Activated CD4-positive, alpha-beta T cell treated with anti-CD3 and anti-CD28 coated beads for 36 hours (primary cell): ENCODE measurements at regions not wholly inside any gene's neighbourhood (a gene's known extent, or its start where the extent isn't known, plus 50 kb on each side); places are given as distances from the start of the nearest gene placed in this dataset.

Experiments used
- ATAC-seq: fragments of 200-7000 bp; cut with Tn5 transposase; one replicate; pipeline ENCODE4 v1.10.0; 2021; ENCODE audit warnings: mild to moderate bottlenecking, moderate library complexity
- CTCF ChIA-PET: fragments of 350-600 bp; sonication (Branson Sonifier 250); formaldehyde crosslinking; loops from one replicate; lab custom pipeline; 2021; ENCODE audit warnings: antibody characterized with exemption; lab: Charles Lee
- POLR2A ChIA-PET: fragments of 350-600 bp; sonication (Branson Sonifier 250); formaldehyde crosslinking; loops from one replicate; lab custom pipeline; 2021; ENCODE audit warnings: antibody characterized with exemption, inconsistent platforms; lab: Charles Lee
- DNase-seq: peaks from one replicate; pipeline ENCODE4 v3.0.0-alpha.2; 2020
- H3K27ac Mint-ChIP-seq: one replicate; pipeline ENCODE4 v1.8.0; 2021; ENCODE audit warnings: mixed read lengths
- H3K27me3 Mint-ChIP-seq: one replicate; pipeline ENCODE4 v1.8.0; 2021; ENCODE audit warnings: mixed read lengths
- H3K36me3 Mint-ChIP-seq: one replicate; pipeline ENCODE4 v1.8.0; 2021; ENCODE audit warnings: low read depth, mixed read lengths
- H3K4me1 Mint-ChIP-seq: one replicate; pipeline ENCODE4 v1.8.0; 2021; ENCODE audit warnings: mixed read lengths
- H3K4me3 Mint-ChIP-seq: one replicate; pipeline ENCODE4 v1.8.0; 2021; ENCODE audit warnings: mild to moderate bottlenecking, moderate library complexity, mixed read lengths
- H3K9me3 Mint-ChIP-seq: one replicate; pipeline ENCODE4 v1.8.0; 2021; ENCODE audit warnings: low read depth, mixed read lengths
- intact Hi-C, 2 experiments: fragments of 100-400 bp; cut with DNase I in 1 of 2; cut with micrococcal nuclease in 1 of 2; formaldehyde crosslinking; loops; one replicate each; pipeline versions ENCODE4 v1.14.2 to v1.15.1; 2022 to 2024; cut with DNase I, micrococcal nuclease

- Mint-ChIP-seq H3K27ac (no peak overlapping the region), H3K27me3 (peaks cover 5% of the 10 kb centered on the region), H3K4me1 (peaks cover 5% of the 10 kb centered on the region), H3K36me3 (peaks cover 4% of the 10 kb centered on the region), H3K4me3 (no peak overlapping the region), H3K9me3 (peaks cover 2% of the 10 kb centered on the region)
- intact Hi-C loops = no loop called here
- POLR2A ChIA-PET = no interaction called here
- CTCF ChIA-PET = interaction anchor here (1.1 to 2.7 kb wide), 2 partner anchors 8 to 14 kb away, joined by 3 to 8 read pairs; no protein-coding TSS in a partner anchor
- ATAC-seq = no peak
- DNase-seq = no peak
Observed at GRCh38 chr4:139611391-139611790, 54.2 kb upstream of the MGST2 start.

- H3K27ac Mint-ChIP-seq = no peak overlapping the region
- no peak for ATAC-seq
- H3K4me1 Mint-ChIP-seq = peaks cover 10% of the 10 kb centered on the region
- peaks cover 4% of the 10 kb centered on the region for H3K36me3 Mint-ChIP-seq
- POLR2A ChIA-PET = no interaction called here
- intact Hi-C loops = no loop called here
- CTCF ChIA-PET = interaction anchor here (0.6 to 0.9 kb wide), 4 partner anchors 47 to 486 kb away, joined by 3 to 4 read pairs (median 3); no protein-coding TSS in a partner anchor
- no peak overlapping the region for H3K4me3 Mint-ChIP-seq
- peaks cover 5% of the 10 kb centered on the region for H3K27me3 Mint-ChIP-seq
- peaks cover 5% of the 10 kb centered on the region for H3K9me3 Mint-ChIP-seq
- no peak for DNase-seq
Observed at GRCh38 chr4:139609647-139610046, 53.6 kb upstream of the SETD7 start.

DNA sequence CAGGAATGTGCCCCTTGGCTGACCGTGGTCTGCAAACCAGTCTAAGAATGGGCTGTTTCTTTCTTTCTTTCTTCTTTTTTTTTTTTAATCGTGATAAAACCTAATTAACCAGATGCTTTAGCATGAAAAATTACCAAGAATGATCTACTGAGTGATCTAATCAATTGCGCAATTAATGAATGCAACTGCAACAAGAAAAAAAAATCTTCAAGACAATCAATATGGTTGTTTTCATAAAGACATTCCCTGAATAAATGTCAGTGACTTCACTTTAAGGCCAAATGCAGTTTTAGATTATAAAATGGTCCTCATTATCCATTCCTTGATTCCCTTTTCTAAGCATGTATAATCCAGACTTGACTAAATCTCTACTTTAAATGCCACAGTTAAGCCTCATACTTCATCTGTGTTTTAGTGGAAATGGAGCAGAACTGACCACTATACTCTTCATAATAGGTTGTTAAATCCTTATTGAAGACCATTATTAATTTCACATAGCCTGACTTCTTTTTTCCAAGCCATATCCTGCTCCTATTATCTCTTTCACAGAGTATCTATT is 51.6 kb upstream of the SETD7 start:
- Mint-ChIP-seq H3K4me3 (no peak overlapping the region), H3K9me3 (peaks cover 5% of the 10 kb centered on the region), H3K4me1 (peaks cover 10% of the 10 kb centered on the region), H3K27me3 (peaks cover 5% of the 10 kb centered on the region), H3K36me3 (peaks cover 4% of the 10 kb centered on the region), H3K27ac (no peak overlapping the region)
- ChIA-PET CTCF (interaction anchor here (1.8 kb wide), 1 partner anchor 9 kb away, joined by 7 read pairs; no protein-coding TSS in a partner anchor), POLR2A (interaction anchor here (0.6 kb wide), 1 partner anchor 311 kb away, joined by 3 read pairs; no protein-coding TSS in a partner anchor)
- ATAC-seq (no peak), DNase-seq (no peak)
- intact Hi-C loops = no loop called here

DNA sequence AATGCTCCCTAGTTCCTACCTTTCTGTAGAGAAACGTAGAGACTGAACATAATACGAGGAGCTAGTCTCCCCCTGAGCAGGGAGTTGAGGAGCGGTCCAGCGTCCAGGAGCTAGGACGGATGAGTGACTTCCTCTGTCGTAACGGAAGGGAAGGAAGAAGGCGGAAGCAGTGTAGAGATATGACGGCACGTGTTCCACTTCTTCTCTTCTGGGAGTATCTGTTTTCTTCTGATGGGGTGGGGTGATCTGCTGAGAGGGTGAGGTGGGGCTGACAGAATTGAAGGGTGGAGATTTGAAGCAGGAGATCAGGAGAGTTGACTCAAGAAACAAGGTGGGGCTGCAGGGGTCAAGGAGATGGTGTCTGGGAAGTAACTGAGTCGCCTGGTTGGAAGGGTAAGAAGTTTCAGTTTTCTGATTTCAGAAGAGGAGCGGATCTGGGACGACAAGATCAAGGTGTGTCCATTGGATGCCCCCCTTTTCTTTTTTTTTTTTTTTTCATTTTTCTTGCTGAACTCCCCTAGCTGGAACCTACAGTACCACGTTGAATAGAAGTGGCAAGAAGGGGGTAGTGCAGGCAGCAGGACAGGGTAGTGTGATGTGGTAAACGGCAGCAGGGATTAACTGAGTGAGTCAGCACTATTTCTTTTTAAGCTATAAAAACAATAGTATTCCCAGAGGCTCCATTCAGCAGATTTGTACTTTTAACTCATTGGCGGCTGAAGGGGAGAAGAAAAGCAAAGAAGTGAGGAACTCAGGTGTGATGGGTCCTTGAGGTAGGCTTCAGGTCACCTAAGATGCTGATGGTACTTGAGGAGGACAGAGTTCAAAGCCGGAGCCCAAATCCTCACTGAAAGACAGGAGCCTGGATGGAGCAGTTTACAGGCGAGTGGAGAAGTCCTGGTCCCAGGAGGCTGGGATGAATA is 50.8 kb upstream of the SETD7 start:
- Mint-ChIP-seq H3K27ac (peak overlapping the region; percentile 45), H3K27me3 (peaks cover 5% of the 10 kb centered on the region), H3K9me3 (peaks cover 5% of the 10 kb centered on the region), H3K4me3 (peak overlapping the region; percentile 34), H3K36me3 (peaks cover 4% of the 10 kb centered on the region), H3K4me1 (peaks cover 10% of the 10 kb centered on the region)
- ChIA-PET CTCF (interaction anchor here (0.6 to 5.4 kb wide), 7 partner anchors 10 to 95 kb away, joined by 3 to 82 read pairs (median 5); no protein-coding TSS in a partner anchor), POLR2A (interaction anchor here (0.6 kb wide), 1 partner anchor 310 kb away, joined by 3 read pairs; no protein-coding TSS in a partner anchor)
- intact Hi-C loops = no loop called here
- DNase-seq (peak; percentile 7), ATAC-seq (peak; percentile 71)

GRCh38 chr4:139606103-139606502 is 50.1 kb upstream of the SETD7 start:
- DNase-seq (no peak), ATAC-seq (no peak)
- intact Hi-C loops = no loop called here
- no peak overlapping the region for H3K27ac Mint-ChIP-seq
- peak overlapping the region; percentile 34 for H3K4me3 Mint-ChIP-seq
- H3K36me3 Mint-ChIP-seq = peaks cover 4% of the 10 kb centered on the region
- peaks cover 10% of the 10 kb centered on the region for H3K4me1 Mint-ChIP-seq
- H3K27me3 Mint-ChIP-seq = peaks cover 5% of the 10 kb centered on the region
- peaks cover 5% of the 10 kb centered on the region for H3K9me3 Mint-ChIP-seq
- ChIA-PET CTCF (interaction anchor here (0.6 to 5.4 kb wide), 8 partner anchors 10 to 1089 kb away, joined by 3 to 82 read pairs (median 4); no protein-coding TSS in a partner anchor), POLR2A (no interaction called here)
